ENCODE measurements at regions not wholly inside any gene's neighbourhood (a gene's known extent, or its start where the extent isn't known, plus 50 kb on each side); places are given as distances from the start of the nearest gene placed in this dataset.

- TF ChIP-seq ZNF274 (IDR thresholded peaks at IDR 0.05; ENCODE audit: low read depth, low read length) = no peak
- no peak for TF ChIP-seq SUZ12 (IDR thresholded peaks at IDR 0.05; ENCODE audit: extremely low read depth, insufficient read depth, insufficient read length)
- TF ChIP-seq YY1 (IDR thresholded peaks at IDR 0.05; ENCODE audit: insufficient read depth, insufficient read length) = no peak
Measured at GRCh38 chr5:18270635-18271338, 636.5 kb downstream of the TAF11L14 start.

Measured in NT2/D1 (cell line).